Fibroblast of the aortic adventitia (primary cell): ENCODE measurements at regions not wholly inside any gene's neighbourhood (a gene's known extent, or its start where the extent isn't known, plus 50 kb on each side); places are given as distances from the start of the nearest gene placed in this dataset.

Experiments
- DNase-seq: peaks from one replicate; pipeline ENCODE4 v3.0.0-alpha.2; 2010; ENCODE audit warnings: low read depth
- H3K4me3 ChIP-seq: 2 replicates; pipeline ENCODE4 v1.5.1; 2011; ENCODE audit warnings: low read depth, mild to moderate bottlenecking, control low read depth, low read length, moderate library complexity
- TF ChIP-seq, protein P1 (sequence below): IDR thresholded peaks from 2 replicates; pipeline ENCODE4 v1.5.1; 2011; ENCODE audit warnings: mild to moderate bottlenecking, low read length, control low read depth, inconsistent platforms; ENCODE audit not compliant: insufficient read depth

DNA sequence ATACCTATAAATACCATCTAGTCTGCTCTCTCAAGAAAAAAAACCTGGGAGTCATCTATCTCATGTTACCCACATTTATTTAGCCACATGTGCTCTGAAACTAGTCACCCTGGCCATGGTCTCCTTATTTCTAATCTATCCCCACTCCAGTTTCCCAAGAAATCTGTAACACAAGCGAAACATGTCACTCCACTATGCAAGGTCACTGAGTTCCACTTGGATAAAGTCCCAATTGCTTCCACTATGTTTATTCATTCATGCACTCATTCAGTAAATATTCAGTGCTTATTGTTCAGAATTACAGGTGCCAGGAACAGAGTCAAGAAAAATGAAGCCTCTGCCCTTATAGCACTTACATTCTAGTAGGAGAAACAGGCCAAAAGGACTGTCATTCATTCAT lies 369.4 kb upstream of the CYRIA start:
- no peak for DNase-seq
- TF ChIP-seq, protein P1, sequence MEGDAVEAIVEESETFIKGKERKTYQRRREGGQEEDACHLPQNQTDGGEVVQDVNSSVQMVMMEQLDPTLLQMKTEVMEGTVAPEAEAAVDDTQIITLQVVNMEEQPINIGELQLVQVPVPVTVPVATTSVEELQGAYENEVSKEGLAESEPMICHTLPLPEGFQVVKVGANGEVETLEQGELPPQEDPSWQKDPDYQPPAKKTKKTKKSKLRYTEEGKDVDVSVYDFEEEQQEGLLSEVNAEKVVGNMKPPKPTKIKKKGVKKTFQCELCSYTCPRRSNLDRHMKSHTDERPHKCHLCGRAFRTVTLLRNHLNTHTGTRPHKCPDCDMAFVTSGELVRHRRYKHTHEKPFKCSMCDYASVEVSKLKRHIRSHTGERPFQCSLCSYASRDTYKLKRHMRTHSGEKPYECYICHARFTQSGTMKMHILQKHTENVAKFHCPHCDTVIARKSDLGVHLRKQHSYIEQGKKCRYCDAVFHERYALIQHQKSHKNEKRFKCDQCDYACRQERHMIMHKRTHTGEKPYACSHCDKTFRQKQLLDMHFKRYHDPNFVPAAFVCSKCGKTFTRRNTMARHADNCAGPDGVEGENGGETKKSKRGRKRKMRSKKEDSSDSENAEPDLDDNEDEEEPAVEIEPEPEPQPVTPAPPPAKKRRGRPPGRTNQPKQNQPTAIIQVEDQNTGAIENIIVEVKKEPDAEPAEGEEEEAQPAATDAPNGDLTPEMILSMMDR, result no peak
- no peak overlapping the region for H3K4me3 ChIP-seq

DNA sequence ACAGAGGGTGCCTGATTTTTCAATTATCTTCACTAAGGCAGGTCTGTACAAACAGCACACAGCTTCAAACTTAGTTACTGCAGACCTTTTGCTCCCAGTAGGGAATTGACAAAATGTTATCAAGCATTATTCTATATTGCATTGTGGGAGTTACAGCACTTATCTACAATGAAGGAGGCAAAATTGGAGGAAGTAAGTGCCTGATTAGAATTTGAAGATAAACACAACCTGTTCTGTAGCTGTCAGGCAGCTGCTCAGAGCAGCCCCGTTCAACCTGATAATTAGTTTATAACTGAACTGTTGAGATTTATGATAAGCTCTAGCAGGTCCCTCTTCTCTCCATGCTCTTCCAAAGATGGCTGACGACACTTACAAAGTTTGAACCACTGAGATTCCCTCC lies 364.4 kb upstream of the CYRIA start:
- no peak overlapping the region for H3K4me3 ChIP-seq
- TF ChIP-seq, protein P1, result no peak
- no peak for DNase-seq

DNA sequence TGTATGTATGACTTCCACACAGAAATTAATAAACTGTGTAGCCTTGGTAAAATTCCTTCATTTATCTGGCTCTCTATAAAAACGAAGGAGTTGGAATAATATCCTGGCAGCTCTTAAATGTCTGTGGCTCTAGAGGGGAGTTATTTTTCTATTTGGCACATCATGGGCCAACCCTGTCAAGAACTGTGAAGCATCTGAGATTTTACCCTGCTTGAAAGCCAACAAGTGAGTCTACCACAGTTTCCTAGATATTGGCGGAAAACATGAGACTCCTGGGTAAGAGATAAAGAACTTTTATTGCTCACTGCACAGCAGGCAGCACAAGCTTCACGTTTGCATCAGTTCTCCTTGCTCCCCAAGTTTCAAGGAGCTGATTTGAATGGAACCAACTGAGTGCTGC lies 346.7 kb upstream of the CYRIA start:
- no peak for DNase-seq
- TF ChIP-seq, protein P1, result no peak

DNA sequence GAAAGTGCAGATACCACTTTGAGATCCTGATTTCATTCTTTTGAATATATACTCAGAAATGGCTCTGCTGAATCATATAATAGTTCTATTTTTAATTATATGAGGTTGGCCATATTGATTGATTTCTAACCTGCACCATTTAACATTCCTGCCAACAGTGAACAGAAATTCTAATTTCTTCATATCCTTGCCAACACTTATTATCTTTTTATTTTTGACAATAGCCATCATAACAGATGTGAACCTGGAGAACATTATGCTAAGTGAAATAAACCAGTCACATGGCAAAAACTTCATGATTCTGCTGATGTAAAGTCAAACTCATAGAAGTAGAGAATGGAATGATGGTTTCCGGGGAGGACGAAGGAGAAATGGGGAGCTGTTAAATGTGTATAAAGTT lies 344.5 kb upstream of the CYRIA start:
- TF ChIP-seq, protein P1, result no peak
- no peak overlapping the region for H3K4me3 ChIP-seq
- DNase-seq, result no peak

More for the DNA sequence above, 346.7 kb upstream of the CYRIA start:
- no peak overlapping the region for H3K4me3 ChIP-seq

DNA sequence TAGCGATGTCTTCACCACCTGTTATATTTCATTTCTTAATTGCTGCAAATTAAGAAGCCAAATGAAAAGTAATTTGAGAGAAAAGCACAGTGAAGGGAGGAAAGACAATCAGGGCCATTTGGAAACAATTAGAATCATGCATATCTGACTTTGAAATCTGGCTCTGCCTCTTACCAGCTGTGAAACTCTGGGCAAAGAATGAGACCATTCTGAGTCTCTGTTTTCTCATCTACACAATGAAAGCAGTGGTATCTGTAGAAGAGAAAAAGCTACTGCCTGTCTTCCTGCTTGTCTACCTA lies 334.5 kb upstream of the CYRIA start:
- TF ChIP-seq, protein P1, result no peak
- DNase-seq, result no peak
- no peak overlapping the region for H3K4me3 ChIP-seq

DNA sequence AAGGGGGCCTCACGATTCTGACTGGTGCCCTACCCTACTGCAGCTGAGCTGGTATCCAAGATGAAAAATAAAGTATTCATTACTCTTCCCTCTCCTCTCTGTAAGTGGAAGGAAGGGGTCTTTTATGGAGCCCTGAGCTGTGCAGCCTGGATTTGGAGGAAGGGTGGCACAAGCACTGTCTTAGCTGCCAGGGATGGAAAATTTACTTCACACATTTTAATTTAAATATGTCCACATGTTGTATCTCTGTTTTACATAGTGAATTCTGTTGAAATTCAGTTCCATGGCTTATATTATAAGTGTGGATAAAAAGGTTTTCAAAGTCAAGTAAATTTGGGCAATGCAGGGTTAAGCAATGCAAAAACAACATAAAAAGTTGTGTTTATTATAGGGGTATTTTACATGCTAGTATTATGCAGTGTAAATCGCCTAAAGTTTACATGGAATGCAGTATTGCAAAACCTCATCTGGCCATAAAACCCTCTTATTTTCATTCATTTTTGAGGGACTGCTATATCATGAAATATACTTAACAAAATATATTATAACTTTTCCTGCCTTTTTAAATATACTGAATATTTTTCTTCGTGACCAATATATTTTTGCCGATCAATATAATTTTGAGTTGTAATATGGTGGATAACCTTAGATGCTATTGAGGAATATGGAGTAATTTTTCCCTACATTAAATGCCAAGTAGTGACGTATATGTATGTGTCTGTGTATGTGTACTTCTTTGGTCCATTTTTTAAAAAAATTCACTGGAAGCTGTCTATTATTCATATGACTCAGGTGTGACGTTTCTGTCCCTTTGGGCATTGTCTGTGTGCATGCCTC lies 333.9 kb upstream of the CYRIA start:
- DNase-seq, result no peak
- H3K4me3 ChIP-seq, result no peak overlapping the region
- TF ChIP-seq, protein P1, result no peak

DNA sequence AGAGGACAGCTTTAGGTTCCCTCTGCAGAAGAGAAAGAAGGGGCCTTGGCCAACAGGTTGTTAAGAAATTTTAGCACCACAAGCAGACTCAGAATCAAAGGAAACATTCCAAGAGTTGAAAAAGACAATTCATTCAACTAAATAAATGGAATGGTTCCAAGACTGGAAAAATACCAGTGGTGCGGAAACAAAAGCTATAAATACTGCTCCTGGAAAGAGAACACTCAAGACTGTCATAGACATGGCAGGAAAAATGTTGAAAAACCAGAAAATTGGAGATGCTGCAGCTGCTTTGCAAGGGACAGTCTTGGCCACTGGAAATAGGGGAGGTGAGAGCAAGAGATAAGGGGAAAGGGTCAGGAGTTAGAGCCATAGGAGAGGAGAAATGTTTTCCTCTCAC lies 312.7 kb upstream of the CYRIA start:
- TF ChIP-seq, protein P1, result no peak
- no peak overlapping the region for H3K4me3 ChIP-seq
- peak; percentile 2 for DNase-seq
